ENCODE measurements at regions not wholly inside any gene's neighbourhood (a gene's known extent, or its start where the extent isn't known, plus 50 kb on each side); places are given as distances from the start of the nearest gene placed in this dataset.

DNA sequence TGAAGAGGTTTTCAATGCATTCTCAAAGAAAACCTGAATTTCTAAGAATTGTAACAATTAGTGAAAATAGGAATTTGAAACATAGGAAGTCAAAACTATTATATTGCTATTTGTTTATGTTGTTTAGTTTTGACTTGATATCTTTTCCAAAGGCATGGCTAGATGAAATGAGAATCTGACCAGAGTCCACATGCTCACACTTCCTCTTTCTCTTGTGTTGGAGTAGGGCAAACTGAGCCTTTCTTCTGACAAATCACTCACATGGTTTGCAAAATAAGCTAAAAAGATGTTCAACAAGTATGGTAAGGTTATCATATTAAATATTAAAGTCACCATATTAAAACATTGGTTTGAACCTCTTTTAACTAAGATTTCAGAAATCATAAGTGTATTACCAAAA is 512.6 kb downstream of the ISL1 start:
- TF ChIP-seq POLR2A (IDR thresholded peaks at IDR 0.05) (no peak), POLR2AphosphoS5 (IDR thresholded peaks at IDR 0.05) (no peak)
- TF ChIP-seq, protein P1, sequence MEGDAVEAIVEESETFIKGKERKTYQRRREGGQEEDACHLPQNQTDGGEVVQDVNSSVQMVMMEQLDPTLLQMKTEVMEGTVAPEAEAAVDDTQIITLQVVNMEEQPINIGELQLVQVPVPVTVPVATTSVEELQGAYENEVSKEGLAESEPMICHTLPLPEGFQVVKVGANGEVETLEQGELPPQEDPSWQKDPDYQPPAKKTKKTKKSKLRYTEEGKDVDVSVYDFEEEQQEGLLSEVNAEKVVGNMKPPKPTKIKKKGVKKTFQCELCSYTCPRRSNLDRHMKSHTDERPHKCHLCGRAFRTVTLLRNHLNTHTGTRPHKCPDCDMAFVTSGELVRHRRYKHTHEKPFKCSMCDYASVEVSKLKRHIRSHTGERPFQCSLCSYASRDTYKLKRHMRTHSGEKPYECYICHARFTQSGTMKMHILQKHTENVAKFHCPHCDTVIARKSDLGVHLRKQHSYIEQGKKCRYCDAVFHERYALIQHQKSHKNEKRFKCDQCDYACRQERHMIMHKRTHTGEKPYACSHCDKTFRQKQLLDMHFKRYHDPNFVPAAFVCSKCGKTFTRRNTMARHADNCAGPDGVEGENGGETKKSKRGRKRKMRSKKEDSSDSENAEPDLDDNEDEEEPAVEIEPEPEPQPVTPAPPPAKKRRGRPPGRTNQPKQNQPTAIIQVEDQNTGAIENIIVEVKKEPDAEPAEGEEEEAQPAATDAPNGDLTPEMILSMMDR (IDR thresholded peaks at IDR 0.05), result no peak
